Peyer's patch (tissue), 4 donors: ENCODE measurements at regions not wholly inside any gene's neighbourhood (a gene's known extent, or its start where the extent isn't known, plus 50 kb on each side); places are given as distances from the start of the nearest gene placed in this dataset.

ENCODE experiments used
- DNase-seq, 3 donors: peaks; one replicate each; pipeline ENCODE4 v3.0.0-alpha.2; 2017 to 2019
- H3K27ac ChIP-seq, 4 donors: fragments of 200-600 bp; sonication (generic); one replicate each; pipeline ENCODE4 v1.5.1; 2016 to 2019
- H3K27me3 ChIP-seq, 2 donors: fragments of 200-600 bp; sonication (generic); one replicate each; pipeline ENCODE4 v1.5.1; 2019
- H3K36me3 ChIP-seq, 3 donors: fragments of 200-600 bp; sonication (generic); one replicate each; pipeline ENCODE4 v1.5.1; 2016 to 2019
- H3K4me1 ChIP-seq, 4 donors: fragments of 200-600 bp; sonication (generic); one replicate each; pipeline ENCODE4 v1.5.1; 2016 to 2019
- H3K4me3 ChIP-seq, 4 donors: fragments of 200-600 bp; sonication (generic); 1 replicate in 3 of 4; 2 replicates in 1 of 4; pipeline ENCODE4 v1.5.1; 2016 to 2019; ENCODE audit warnings: mild to moderate bottlenecking in 1 of 4
- H3K9me3 ChIP-seq, 4 donors: fragments of 200-600 bp; sonication (generic); one replicate each; pipeline ENCODE4 v1.5.1; 2016 to 2019; ENCODE audit warnings: mild to moderate bottlenecking in 1 of 4
- POLR2A ChIP-seq, 2 donors: fragments of 450-650 bp; IDR thresholded peaks; one replicate each; pipeline ENCODE4 v1.5.1; 2017; ENCODE audit warnings: antibody characterized with exemption in 2 of 2, mild to moderate bottlenecking in 2 of 2, moderate library complexity in 2 of 2
- TF ChIP-seq, protein P1 (sequence below), 6 experiments: fragments of 450-650 bp in 4 of 6; fragments of 200-600 bp in 2 of 6; sonication (generic) in 1 of 6; IDR thresholded peaks; one replicate each; pipeline ENCODE4 v1.5.1; 2017 to 2019; ENCODE audit warnings: antibody characterized with exemption in 6 of 6, mild to moderate bottlenecking in 3 of 6, moderate library complexity in 1 of 6

- no peaks in the 10 kb centered on the region for H3K27me3 ChIP-seq
- TF ChIP-seq, protein P1, sequence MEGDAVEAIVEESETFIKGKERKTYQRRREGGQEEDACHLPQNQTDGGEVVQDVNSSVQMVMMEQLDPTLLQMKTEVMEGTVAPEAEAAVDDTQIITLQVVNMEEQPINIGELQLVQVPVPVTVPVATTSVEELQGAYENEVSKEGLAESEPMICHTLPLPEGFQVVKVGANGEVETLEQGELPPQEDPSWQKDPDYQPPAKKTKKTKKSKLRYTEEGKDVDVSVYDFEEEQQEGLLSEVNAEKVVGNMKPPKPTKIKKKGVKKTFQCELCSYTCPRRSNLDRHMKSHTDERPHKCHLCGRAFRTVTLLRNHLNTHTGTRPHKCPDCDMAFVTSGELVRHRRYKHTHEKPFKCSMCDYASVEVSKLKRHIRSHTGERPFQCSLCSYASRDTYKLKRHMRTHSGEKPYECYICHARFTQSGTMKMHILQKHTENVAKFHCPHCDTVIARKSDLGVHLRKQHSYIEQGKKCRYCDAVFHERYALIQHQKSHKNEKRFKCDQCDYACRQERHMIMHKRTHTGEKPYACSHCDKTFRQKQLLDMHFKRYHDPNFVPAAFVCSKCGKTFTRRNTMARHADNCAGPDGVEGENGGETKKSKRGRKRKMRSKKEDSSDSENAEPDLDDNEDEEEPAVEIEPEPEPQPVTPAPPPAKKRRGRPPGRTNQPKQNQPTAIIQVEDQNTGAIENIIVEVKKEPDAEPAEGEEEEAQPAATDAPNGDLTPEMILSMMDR (IDR thresholded peaks at IDR 0.05): no peak
- no peak for TF ChIP-seq POLR2A (IDR thresholded peaks at IDR 0.05)
- H3K27ac ChIP-seq: no peak overlapping the region
- no peaks in the 10 kb centered on the region for H3K9me3 ChIP-seq
- no peak for DNase-seq
- no peak overlapping the region for H3K4me3 ChIP-seq
- no peaks in the 10 kb centered on the region for H3K4me1 ChIP-seq
- no peaks in the 10 kb centered on the region for H3K36me3 ChIP-seq
These were observed 104.6 kb upstream of the ACTRT2 start for GRCh38 chr1:2916706-2917105.

- H3K27me3 ChIP-seq: no peaks in the 10 kb centered on the region
- TF ChIP-seq POLR2A (IDR thresholded peaks at IDR 0.05): no peak
- TF ChIP-seq, protein P1 (IDR thresholded peaks at IDR 0.05): no peak
- H3K9me3 ChIP-seq: no peaks in the 10 kb centered on the region
- no peak overlapping the region for H3K27ac ChIP-seq
- no peaks in the 10 kb centered on the region for H3K36me3 ChIP-seq
- DNase-seq: no peak
- H3K4me3 ChIP-seq: no peak overlapping the region
- H3K4me1 ChIP-seq: no peaks in the 10 kb centered on the region
These were observed 104.0 kb upstream of the ACTRT2 start for GRCh38 chr1:2917284-2917683.

GRCh38 chr1:2918441-2918840 is 102.8 kb upstream of the ACTRT2 start:
- Histone ChIP-seq H3K27me3 (no peaks in the 10 kb centered on the region), H3K27ac (no peak overlapping the region), H3K4me1 (no peaks in the 10 kb centered on the region), H3K9me3 (no peaks in the 10 kb centered on the region), H3K4me3 (no peak overlapping the region), H3K36me3 (no peaks in the 10 kb centered on the region)
- no peak for DNase-seq
- TF ChIP-seq, protein P1 (IDR thresholded peaks at IDR 0.05): no peak
- TF ChIP-seq POLR2A (IDR thresholded peaks at IDR 0.05): no peak

DNA sequence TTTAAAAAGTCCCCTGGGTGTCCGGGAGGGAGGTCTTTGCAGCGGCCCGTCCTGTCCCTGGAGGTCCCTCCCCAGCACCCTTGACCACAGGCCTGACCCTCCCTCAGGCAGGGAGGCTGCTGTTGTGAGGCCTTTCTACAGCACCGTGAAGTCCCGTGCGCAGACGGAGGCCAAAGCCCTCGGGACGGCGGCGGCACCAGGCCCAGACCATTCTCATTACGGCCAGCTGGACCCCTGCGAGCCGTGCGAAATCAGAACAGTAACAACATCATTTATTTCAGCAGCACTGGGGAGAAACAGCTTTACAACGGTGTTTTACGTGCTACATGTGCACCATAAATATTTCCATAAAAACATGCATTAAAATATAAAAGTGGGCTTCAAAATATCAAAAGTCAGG is 101.4 kb upstream of the ACTRT2 start:
- no peak for DNase-seq
- TF ChIP-seq, protein P1 (IDR thresholded peaks at IDR 0.05): no peak
- no peak for TF ChIP-seq POLR2A (IDR thresholded peaks at IDR 0.05)
- H3K27me3 ChIP-seq: no peaks in the 10 kb centered on the region
- H3K9me3 ChIP-seq: no peaks in the 10 kb centered on the region
- H3K27ac ChIP-seq: no peak overlapping the region
- H3K36me3 ChIP-seq: no peaks in the 10 kb centered on the region
- H3K4me1 ChIP-seq: no peaks in the 10 kb centered on the region
- H3K4me3 ChIP-seq: no peak overlapping the region

- Histone ChIP-seq H3K27me3 (no peaks in the 10 kb centered on the region), H3K4me1 (no peaks in the 10 kb centered on the region), H3K9me3 (no peaks in the 10 kb centered on the region), H3K36me3 (no peaks in the 10 kb centered on the region), H3K4me3 (no peak overlapping the region), H3K27ac (no peak overlapping the region)
- TF ChIP-seq POLR2A (IDR thresholded peaks at IDR 0.05): no peak
- TF ChIP-seq, protein P1 (IDR thresholded peaks at IDR 0.05): no peak
- no peak for DNase-seq
These were observed 100.7 kb upstream of the ACTRT2 start for GRCh38 chr1:2920421-2921015.
